ENCODE measurements at regions not wholly inside any gene's neighbourhood (a gene's known extent, or its start where the extent isn't known, plus 50 kb on each side); places are given as distances from the start of the nearest gene placed in this dataset.
"Not testable (repeated sequence)": the region's sequence is repeated elsewhere in the genome, so short reads cannot be mapped to it uniquely, and the experiment has no call there.

DNA sequence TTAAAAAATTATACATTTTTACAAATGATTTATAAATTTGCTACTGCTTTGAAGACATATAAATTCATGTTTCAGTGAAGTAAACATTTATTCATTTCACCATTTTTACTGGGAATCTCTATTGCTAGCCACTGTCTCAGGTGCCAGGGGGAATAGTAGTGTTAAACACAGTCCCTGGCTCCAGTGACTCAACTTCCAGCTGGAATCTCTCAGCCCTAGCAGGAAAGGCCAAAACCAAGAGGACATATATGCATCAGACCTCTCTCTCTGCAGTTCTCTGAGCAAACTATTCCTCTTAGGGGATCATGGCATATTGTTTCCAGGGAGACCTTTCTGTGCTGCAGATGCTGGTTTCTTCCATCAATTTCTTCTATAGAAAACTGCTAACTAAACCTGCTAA, 1009.0 kb upstream of the LCORL start:
- DNase-seq (ENCODE audit: low read depth) = no peak

- no peak for DNase-seq (ENCODE audit: low read depth)
These were observed 1008.5 kb upstream of the LCORL start for GRCh38 chr4:19030048-19030447.

DNA sequence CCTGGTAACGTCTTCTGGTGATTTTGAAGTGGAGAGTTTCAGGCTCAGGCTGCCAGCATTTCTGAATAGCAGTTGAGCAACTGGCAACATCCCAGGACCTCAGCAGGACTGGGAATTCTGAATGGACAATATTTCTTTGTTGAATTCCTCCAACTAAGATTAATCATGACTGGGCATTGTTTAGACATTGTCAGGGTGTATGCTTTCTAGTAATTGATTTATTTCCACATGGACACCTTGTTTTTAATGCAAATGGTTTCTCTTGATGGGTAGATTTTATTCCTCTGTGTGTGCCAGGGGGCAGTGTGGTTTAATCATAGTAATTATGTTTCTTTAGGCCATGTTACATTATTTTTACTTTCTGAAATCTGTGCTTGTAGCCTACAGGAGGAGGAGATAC, 1004.7 kb upstream of the LCORL start:
- no peak for DNase-seq (ENCODE audit: low read depth)

GRCh38 chr4:19025031-19025430, 1003.5 kb upstream of the LCORL start:
- DNase-seq (ENCODE audit: low read depth) = no peak

DNA sequence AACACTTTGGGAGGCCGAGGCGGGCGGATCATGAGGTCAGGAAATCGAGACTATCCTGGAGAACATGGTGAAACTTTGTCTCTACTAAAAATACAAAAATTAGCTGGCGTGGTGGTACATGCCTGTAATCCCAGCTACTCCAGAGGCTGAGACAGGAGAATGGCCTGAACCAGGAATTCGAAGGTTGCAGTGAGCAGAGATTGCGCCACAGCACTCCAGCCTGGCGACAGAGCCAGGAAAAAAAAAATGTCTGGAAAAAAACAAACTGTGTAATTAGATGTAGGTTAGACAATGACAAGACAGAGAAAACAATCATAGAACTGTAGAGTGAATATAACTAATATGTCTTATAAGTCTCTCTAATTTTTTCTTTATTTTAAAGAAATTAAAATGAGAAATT, 1002.5 kb upstream of the LCORL start:
- no peak for DNase-seq (ENCODE audit: low read depth)

DNA sequence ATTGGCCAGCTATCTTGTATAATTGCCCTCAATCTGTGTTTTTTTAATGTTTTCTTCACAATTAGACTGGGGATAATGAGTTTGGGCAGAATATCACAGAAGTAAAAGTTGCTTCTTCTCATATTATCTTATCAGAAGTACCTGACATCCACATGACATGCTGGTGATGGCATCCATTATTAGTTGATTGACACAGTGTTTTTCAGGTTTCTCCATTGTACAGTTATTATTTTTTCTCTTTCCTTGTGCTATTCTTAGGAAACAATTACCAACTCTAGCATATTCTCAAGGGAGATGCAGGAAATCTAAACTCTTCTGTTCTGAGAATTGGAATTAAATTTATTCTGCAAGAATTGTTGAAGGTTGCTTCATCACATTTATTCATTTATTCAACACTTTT, 1000.1 kb upstream of the LCORL start:
- DNase-seq (ENCODE audit: low read depth) = no peak

DNA sequence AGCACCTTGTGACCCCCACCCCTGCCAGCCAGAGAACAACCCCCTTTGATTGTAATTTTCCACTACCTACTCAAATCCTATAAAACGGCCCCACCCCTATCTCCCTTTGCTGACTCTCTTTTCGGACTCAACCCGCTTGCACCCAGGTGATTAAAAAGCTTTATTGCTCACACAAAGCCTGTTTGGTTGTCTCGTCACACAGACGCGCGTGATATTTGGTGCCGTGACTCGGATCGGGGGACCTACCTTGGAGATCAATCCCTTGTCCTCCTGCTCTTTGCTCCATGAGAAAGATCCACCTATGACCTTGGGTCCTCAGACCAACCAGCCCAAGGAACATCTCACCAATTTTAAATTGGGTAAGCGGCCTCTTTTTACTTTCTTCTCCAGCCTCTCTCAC, 995.0 kb upstream of the LCORL start:
- not testable (repeated sequence) for DNase-seq (ENCODE audit: low read depth)

GRCh38 chr4:19014594-19014993, 993.0 kb upstream of the LCORL start:
- no peak for DNase-seq (ENCODE audit: low read depth)

DNA sequence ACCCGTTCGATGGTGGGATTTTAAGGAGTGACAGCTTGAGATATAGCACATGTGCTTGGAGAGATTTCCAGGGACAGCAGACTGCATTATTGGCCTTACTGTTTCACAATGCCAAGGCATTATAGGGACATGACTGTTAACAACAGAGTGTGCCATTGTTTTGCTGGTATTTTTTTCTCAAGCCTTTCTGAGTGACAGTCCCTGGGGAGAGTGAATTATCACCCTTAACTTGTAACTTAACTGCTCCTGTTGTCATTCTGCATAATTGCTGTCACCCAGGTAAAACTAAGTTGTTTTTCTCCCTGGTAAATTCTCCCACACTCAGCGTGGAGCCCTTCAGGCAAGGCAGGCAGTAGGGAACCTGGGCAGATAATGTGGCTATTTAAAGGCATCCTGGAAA, 989.2 kb upstream of the LCORL start:
- no peak for DNase-seq (ENCODE audit: low read depth)

GRCh38 chr4:19009881-19010280, 988.3 kb upstream of the LCORL start:
- DNase-seq (ENCODE audit: low read depth) = no peak

DNA sequence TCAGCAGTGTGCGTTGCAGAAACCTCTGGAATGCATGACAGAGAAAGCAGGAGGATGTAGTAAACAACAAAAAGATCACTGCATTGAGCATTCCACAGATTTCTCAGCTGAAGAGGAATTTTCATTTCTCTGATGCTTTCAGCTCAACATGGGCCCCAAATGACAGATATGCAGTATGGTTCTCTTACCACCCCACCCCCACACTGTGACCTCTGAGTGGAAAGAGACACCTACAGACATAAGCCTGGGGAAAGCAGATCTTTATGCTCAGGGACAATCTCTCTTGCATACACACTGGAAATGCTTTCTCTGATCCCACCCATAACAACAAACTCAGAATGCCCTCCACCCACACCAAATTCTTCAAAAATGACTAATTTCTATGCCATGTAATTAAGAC, 983.7 kb upstream of the LCORL start:
- DNase-seq (ENCODE audit: low read depth) = no peak

GRCh38 chr4:19002170-19002569, 980.6 kb upstream of the LCORL start:
- no peak for DNase-seq (ENCODE audit: low read depth)

- no peak for DNase-seq (ENCODE audit: low read depth)
These were observed 978.0 kb upstream of the LCORL start for GRCh38 chr4:18999595-18999994.

- no peak for DNase-seq (ENCODE audit: low read depth)
These were observed 959.7 kb upstream of the LCORL start for GRCh38 chr4:18981234-18981615.

DNA sequence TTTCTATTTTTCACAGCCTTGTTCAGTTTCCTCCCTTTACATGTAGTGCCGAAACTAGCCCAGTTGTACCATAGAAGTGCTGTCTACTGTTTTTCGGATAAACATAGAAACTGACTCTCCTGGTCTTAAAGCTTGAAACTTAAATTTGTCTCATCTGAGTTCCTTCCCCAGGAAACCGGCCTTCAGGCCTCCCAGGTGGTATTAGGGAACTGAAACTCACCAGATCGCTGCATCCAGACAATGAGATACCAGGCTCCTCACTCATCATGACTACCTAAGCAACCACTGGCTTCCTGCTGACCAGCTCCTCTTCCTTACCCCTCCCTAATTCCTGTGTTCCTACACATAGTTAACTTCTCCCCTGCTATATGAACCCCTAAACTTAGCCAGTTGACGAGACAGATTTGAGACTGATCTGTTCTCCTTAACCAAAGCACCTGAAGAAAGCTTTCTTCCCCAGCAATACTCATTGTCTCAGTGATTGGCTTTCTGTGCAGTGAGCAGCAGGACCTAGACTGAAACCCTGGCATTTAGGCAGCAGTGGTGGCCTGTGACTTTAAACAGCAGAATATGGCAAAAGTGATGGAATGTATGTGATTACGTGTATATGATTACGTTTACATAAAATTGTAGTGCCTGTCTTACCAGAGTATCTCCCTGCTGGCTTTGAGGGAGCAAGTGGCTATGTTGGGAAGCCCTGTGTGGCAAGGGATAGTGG, 959.1 kb upstream of the LCORL start:
- no peak for DNase-seq (ENCODE audit: low read depth)

GRCh38 chr4:18976884-18977283, 955.3 kb upstream of the LCORL start:
- no peak for DNase-seq (ENCODE audit: low read depth)

DNA sequence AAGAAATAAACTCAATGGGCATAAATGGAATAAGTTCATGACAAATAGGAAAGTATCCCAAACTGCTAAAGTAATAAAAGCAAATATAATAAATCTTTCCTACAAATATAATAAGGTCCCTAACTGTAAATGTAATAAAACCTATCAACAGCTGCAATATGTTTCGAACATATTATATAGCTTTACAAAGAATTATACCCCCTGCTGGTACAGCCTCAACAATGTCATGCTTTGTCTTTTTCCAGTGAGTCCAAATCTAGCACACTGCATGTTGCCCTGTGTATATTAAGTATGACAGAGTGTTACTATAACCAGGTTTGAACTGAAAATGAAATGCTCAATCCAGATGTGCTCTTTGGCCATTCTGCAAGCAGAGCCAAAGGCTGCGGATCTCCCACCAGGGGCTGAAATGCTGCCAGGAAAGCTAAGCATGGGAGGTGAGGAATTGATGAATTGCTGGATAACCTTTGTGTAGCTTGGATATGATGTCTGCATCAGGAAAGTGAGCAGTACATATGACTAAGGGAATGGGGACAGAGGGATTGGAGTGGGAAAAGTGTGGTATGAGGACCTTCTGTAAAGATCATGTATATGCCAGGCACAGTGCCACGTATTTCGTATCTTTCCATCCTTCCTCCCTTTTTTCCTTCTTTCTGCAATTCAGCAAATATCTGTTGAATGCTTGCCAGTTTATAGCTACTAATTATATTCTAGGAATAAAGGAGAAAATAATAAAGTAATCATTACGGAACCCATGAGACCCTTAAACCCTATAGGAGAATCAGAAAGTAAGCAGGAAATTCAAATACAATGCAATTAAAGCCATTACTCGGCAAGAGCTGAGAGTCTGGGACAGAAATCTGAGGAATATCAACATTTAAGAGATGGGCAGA, 954.6 kb upstream of the LCORL start:
- DNase-seq (ENCODE audit: low read depth) = no peak

DNA sequence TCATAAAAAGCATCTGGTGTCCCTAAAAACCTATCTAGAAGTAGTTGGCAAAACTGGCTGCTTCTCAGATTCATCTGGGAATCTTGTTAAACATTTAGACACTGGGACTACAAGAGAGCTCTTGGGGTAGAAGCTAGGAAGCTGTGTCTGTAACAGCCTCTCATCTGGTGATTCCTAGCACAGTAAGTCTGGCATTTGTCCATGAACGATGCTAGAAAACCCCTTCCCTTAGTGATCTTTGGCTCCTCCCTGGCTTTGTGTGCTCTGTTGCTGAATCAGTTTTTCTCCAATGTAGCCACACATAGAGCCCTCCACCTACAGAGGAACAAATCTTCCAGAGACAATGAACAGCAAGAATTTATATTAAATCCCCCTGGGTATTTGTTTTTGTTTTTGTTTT, 951.7 kb upstream of the LCORL start:
- no peak for DNase-seq (ENCODE audit: low read depth)

DNA sequence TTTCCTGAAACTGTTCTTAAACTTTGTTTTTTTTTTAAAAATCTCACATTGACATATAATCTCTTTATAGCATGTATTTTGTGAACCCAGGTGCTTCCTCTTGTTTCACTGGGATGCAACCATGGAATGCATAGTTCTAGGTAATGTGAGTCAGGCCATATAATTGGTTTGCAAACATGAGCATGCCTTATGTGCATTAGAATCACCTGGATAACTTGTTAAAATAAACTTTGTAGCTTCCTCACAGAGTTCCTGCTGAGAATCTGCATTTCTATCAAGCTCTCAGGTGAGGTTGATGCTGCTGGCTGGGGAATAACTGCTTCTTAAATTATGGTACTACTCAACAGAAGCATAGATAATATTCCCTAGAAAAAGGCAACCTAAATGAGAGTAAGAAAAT, 940.3 kb upstream of the LCORL start:
- no peak for DNase-seq (ENCODE audit: low read depth)

- DNase-seq (ENCODE audit: low read depth) = no peak
These were observed 939.7 kb upstream of the LCORL start for GRCh38 chr4:18961266-18961665.

DNA sequence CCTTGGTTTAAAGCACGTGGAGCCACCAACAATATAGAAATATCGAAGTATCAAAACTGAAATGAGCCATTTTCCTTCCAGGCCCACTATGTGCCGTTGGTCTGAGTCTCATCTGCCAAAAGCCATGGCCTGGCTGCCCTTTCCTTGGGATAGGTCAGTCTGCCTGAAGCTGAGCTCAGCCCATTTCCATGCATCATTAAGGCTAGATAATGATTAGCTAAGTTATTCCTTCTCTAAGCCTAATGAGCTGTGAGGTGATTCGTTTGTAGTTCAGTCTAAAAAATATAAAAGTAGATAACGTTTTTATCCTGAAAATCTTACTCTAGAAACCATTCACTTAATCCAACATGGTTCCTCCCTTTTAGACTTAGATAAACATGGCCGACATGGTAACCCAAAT, 936.2 kb upstream of the LCORL start:
- DNase-seq (ENCODE audit: low read depth) = no peak

- DNase-seq (ENCODE audit: low read depth) = no peak
These were observed 933.0 kb upstream of the LCORL start for GRCh38 chr4:18954538-18954937.

GRCh38 chr4:18953613-18954012, 932.1 kb upstream of the LCORL start:
- no peak for DNase-seq (ENCODE audit: low read depth)

- no peak for DNase-seq (ENCODE audit: low read depth)
These were observed 923.9 kb upstream of the LCORL start for GRCh38 chr4:18945464-18945863.

Measured in stimulated activated CD8-positive, alpha-beta memory T cell treated with anti-CD3 and anti-CD28 coated beads, Interleukin-4, amount 100 ng/mL, for 24 hours (primary cell).